HG02642 (cell line): ENCODE measurements at regions not wholly inside any gene's neighbourhood (a gene's known extent, or its start where the extent isn't known, plus 50 kb on each side); places are given as distances from the start of the nearest gene placed in this dataset.

Experiments
- ATAC-seq: cut with Tn5 transposase; IDR thresholded peaks from one replicate; pipeline ENCODE4 v1.9.1; 2021; ENCODE audit warnings: mild to moderate bottlenecking; ENCODE audit not compliant: unreplicated experiment, poor library complexity

- no peak for ATAC-seq
Observed at GRCh38 chr12:124435806-124436345, 131.5 kb downstream of the NCOR2 start.

GRCh38 chr12:124434951-124435805 is 132.2 kb downstream of the NCOR2 start:
- ATAC-seq, result no peak

GRCh38 chr12:124434354-124434753 is 133.1 kb downstream of the NCOR2 start:
- ATAC-seq, result no peak

GRCh38 chr12:124433879-124434278 is 133.5 kb downstream of the NCOR2 start:
- no peak for ATAC-seq

GRCh38 chr12:124433147-124433874 is 134.1 kb downstream of the NCOR2 start:
- ATAC-seq, result no peak

- ATAC-seq, result no peak
Observed at GRCh38 chr12:124432376-124432775, 135.0 kb downstream of the NCOR2 start.

GRCh38 chr12:124431971-124432370 is 135.4 kb downstream of the NCOR2 start:
- ATAC-seq, result no peak

GRCh38 chr12:124430491-124430890 is 135.6 kb downstream of the RFLNA start:
- no peak for ATAC-seq

GRCh38 chr12:124429535-124429934 is 134.6 kb downstream of the RFLNA start:
- no peak for ATAC-seq

GRCh38 chr12:124428792-124429281 is 133.9 kb downstream of the RFLNA start:
- ATAC-seq, result no peak

GRCh38 chr12:124428136-124428791 is 133.4 kb downstream of the RFLNA start:
- no peak for ATAC-seq

- ATAC-seq, result no peak
Observed at GRCh38 chr12:124426594-124427555, 132.0 kb downstream of the RFLNA start.

- no peak for ATAC-seq
Observed at GRCh38 chr12:124425667-124426066, 130.8 kb downstream of the RFLNA start.

GRCh38 chr12:124424516-124424905 is 129.6 kb downstream of the RFLNA start:
- ATAC-seq, result no peak

- ATAC-seq, result no peak
Observed at GRCh38 chr12:124423761-124424515, 129.0 kb downstream of the RFLNA start.

GRCh38 chr12:124422570-124423523 is 128.0 kb downstream of the RFLNA start:
- no peak for ATAC-seq

- ATAC-seq, result no peak
Observed at GRCh38 chr12:124422142-124422569, 127.3 kb downstream of the RFLNA start.
